Fibroblast of skin of back (primary cell): ENCODE measurements at regions not wholly inside any gene's neighbourhood (a gene's known extent, or its start where the extent isn't known, plus 50 kb on each side); places are given as distances from the start of the nearest gene placed in this dataset.
A peak's percentile ranks its signal among the peaks of the same experiment; 100 is the strongest.

Experiments
- DNase-seq: peaks from one replicate; pipeline ENCODE4 v3.0.0-alpha.2; 2013

GRCh38 chr1:191901651-191902050 is 256.6 kb upstream of the RGS18 start:
- DNase-seq: no peak

GRCh38 chr1:191904991-191905390 is 253.3 kb upstream of the RGS18 start:
- DNase-seq: no peak

- no peak for DNase-seq
Measured at GRCh38 chr1:191905781-191906180, 252.5 kb upstream of the RGS18 start.

GRCh38 chr1:191907121-191907520 is 251.1 kb upstream of the RGS18 start:
- DNase-seq: no peak

GRCh38 chr1:191910245-191910644 is 248.0 kb upstream of the RGS18 start:
- no peak for DNase-seq

GRCh38 chr1:191912517-191912916 is 245.7 kb upstream of the RGS18 start:
- no peak for DNase-seq

GRCh38 chr1:191913260-191913977 is 244.8 kb upstream of the RGS18 start:
- DNase-seq: peak; percentile 77

GRCh38 chr1:191929383-191929782 is 228.9 kb upstream of the RGS18 start:
- no peak for DNase-seq

GRCh38 chr1:191943684-191944083 is 214.6 kb upstream of the RGS18 start:
- no peak for DNase-seq

GRCh38 chr1:191953526-191953925 is 204.7 kb upstream of the RGS18 start:
- no peak for DNase-seq

- DNase-seq: no peak
Measured at GRCh38 chr1:191959856-191960255, 198.4 kb upstream of the RGS18 start.

GRCh38 chr1:191963286-191963685 is 195.0 kb upstream of the RGS18 start:
- DNase-seq: peak; percentile 76

- DNase-seq: peak; percentile 35
Measured at GRCh38 chr1:191963781-191964455, 194.3 kb upstream of the RGS18 start.

- DNase-seq: peak; percentile 9
Measured at GRCh38 chr1:191969290-191969689, 189.0 kb upstream of the RGS18 start.

GRCh38 chr1:191970116-191970515 is 188.1 kb upstream of the RGS18 start:
- no peak for DNase-seq

- DNase-seq: no peak
Measured at GRCh38 chr1:191971447-191971846, 186.8 kb upstream of the RGS18 start.

GRCh38 chr1:191974004-191974403 is 184.3 kb upstream of the RGS18 start:
- no peak for DNase-seq

GRCh38 chr1:191977874-191978506 is 180.3 kb upstream of the RGS18 start:
- no peak for DNase-seq

- DNase-seq: no peak
Measured at GRCh38 chr1:191984856-191985255, 173.4 kb upstream of the RGS18 start.

- DNase-seq: no peak
Measured at GRCh38 chr1:191992118-191992517, 166.1 kb upstream of the RGS18 start.

GRCh38 chr1:191993549-191993948 is 164.7 kb upstream of the RGS18 start:
- DNase-seq: peak; percentile 59

- DNase-seq: no peak
Measured at GRCh38 chr1:192002063-192002462, 156.2 kb upstream of the RGS18 start.

GRCh38 chr1:192003295-192004077 is 154.8 kb upstream of the RGS18 start:
- DNase-seq: no peak
